Tibial artery (tissue), 4 donors: ENCODE measurements at regions not wholly inside any gene's neighbourhood (a gene's known extent, or its start where the extent isn't known, plus 50 kb on each side); places are given as distances from the start of the nearest gene placed in this dataset.

ENCODE experiments used
- DNase-seq, 2 donors: peaks; one replicate each; pipeline ENCODE4 v3.0.0-alpha.2; 2019
- H3K27ac ChIP-seq, 2 donors: fragments of 200-600 bp; sonication (generic) in 1 of 2; 1 replicate in 1 of 2; 2 replicates in 1 of 2; pipeline ENCODE4 v1.5.1; 2018 to 2019; ENCODE audit warnings: mild to moderate bottlenecking in 1 of 2
- H3K27me3 ChIP-seq, 2 donors: fragments of 200-600 bp; sonication (generic) in 1 of 2; one replicate each; pipeline versions ENCODE4 v1.5.1 to v1.6.0; 2016 to 2019
- H3K36me3 ChIP-seq, 3 donors: fragments of 200-600 bp; sonication (generic) in 2 of 3; one replicate each; pipeline ENCODE4 v1.5.1; 2016 to 2019; ENCODE audit warnings: mild to moderate bottlenecking in 2 of 3
- H3K4me1 ChIP-seq, 4 donors: fragments of 200-600 bp; sonication (generic) in 2 of 4; 1 replicate in 3 of 4; 2 replicates in 1 of 4; pipeline ENCODE4 v1.5.1; 2016 to 2019
- H3K4me3 ChIP-seq, 2 donors: fragments of 200-600 bp; sonication (generic) in 1 of 2; 1 replicate in 1 of 2; 2 replicates in 1 of 2; pipeline ENCODE4 v1.5.1; 2018 to 2019; ENCODE audit warnings: mild to moderate bottlenecking in 2 of 2
- H3K9me3 ChIP-seq, 3 donors: fragments of 200-600 bp; sonication (generic) in 1 of 3; one replicate each; pipeline ENCODE4 v1.5.1; 2016 to 2019
- CTCF ChIP-seq, 2 experiments: fragments of 200-600 bp in 1 of 2; fragments of 450-650 bp in 1 of 2; IDR thresholded peaks; one replicate each; pipeline ENCODE4 v1.5.1; 2017 to 2019; ENCODE audit warnings: antibody characterized with exemption in 2 of 2, mild to moderate bottlenecking in 1 of 2, moderate library complexity in 1 of 2
- intact Hi-C: fragments of 100-400 bp; cut with DNase I; formaldehyde crosslinking; loops from one replicate; pipeline ENCODE4 v1.15.0; 2023; ENCODE audit warnings: low total_unique reads

GRCh38 chr1:166354406-166354805, 187.6 kb upstream of the FAM78B start:
- Histone ChIP-seq H3K36me3 (no peaks in the 10 kb centered on the region), H3K9me3 (no peaks in the 10 kb centered on the region), H3K27ac (no peak overlapping the region), H3K4me3 (no peak overlapping the region), H3K4me1 (no peaks in the 10 kb centered on the region), H3K27me3 (no peaks in the 10 kb centered on the region)
- DNase-seq: no peak
- TF ChIP-seq CTCF (IDR thresholded peaks at IDR 0.05): no peak
- intact Hi-C loops: no loop called here

DNA sequence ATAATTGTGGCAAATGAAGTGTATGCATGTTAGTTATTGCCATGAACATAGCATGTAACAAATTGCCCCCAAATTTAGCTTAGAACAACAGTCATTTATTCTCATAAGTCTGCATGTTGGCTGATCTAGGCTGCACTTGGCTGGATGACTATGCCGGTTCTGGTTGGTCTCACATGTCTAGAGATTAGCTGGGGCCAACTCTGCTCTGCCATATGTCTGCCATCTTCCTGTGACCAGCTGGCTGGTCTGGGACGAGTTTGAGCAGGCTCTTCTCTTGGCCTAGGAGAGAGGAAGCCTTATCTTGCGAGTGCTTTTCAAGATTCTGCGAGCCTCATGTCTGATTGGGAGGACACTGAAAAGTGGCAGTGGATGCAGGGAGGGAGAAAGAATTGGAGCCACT, 198.3 kb upstream of the FAM78B start:
- H3K27me3 ChIP-seq: no peaks in the 10 kb centered on the region
- H3K4me1 ChIP-seq: no peaks in the 10 kb centered on the region
- no peak overlapping the region for H3K4me3 ChIP-seq
- no peak for DNase-seq
- H3K27ac ChIP-seq: no peak overlapping the region
- H3K36me3 ChIP-seq: no peaks in the 10 kb centered on the region
- intact Hi-C loops: no loop called here
- TF ChIP-seq CTCF (IDR thresholded peaks at IDR 0.05): no peak
- H3K9me3 ChIP-seq: no peaks in the 10 kb centered on the region

DNA sequence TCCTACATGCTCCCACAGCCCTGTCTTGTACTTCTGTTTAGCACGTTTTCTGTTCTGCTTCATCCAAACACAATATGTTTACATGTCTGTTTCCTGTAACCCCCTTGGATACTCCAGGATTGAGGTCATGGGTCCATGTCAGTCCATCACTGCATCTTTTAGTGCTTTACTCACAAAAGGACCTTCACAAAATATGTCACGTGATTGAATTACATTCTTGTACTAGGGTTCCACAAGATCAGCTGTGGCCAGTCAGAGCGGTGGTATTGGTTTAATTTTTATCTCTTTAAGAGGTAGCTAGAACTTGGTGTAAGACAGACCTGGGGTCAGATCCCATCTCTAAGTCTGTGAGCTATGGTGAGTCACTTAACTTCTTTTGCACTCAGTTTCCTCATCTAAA, 201.2 kb upstream of the FAM78B start:
- Histone ChIP-seq H3K36me3 (no peaks in the 10 kb centered on the region), H3K4me1 (no peaks in the 10 kb centered on the region), H3K27me3 (no peaks in the 10 kb centered on the region), H3K9me3 (no peaks in the 10 kb centered on the region), H3K27ac (no peak overlapping the region), H3K4me3 (no peak overlapping the region)
- intact Hi-C loops: no loop called here
- no peak for DNase-seq
- TF ChIP-seq CTCF (IDR thresholded peaks at IDR 0.05): no peak

- no peak for DNase-seq
- Histone ChIP-seq H3K4me3 (no peak overlapping the region), H3K36me3 (no peaks in the 10 kb centered on the region), H3K27ac (no peak overlapping the region), H3K27me3 (no peaks in the 10 kb centered on the region), H3K9me3 (no peaks in the 10 kb centered on the region), H3K4me1 (no peaks in the 10 kb centered on the region)
- no peak for TF ChIP-seq CTCF (IDR thresholded peaks at IDR 0.05)
- intact Hi-C loops: no loop called here
Measured at GRCh38 chr1:166377896-166378295, 211.1 kb upstream of the FAM78B start.

DNA sequence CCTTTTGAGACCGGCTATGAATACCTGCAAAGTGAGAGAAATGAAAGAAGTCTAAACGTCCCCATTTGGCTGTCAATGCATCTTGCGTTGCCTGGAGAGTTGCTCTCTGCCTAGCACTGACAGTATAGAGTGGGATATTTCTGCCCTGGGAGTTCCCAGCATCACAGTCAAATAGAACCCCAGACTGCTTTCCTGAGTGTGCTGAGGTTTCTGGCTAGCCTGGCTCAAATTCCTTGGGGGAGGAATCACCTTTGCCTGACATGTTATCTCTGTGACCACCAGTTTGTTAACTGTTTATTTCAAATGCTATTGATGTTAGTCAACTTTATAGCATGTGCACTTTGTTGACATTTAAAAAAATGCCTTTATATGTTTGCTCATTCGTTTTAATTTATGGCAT, 212.0 kb upstream of the FAM78B start:
- Histone ChIP-seq H3K9me3 (no peaks in the 10 kb centered on the region), H3K4me3 (no peak overlapping the region), H3K27ac (no peak overlapping the region), H3K4me1 (no peaks in the 10 kb centered on the region), H3K36me3 (no peaks in the 10 kb centered on the region), H3K27me3 (no peaks in the 10 kb centered on the region)
- TF ChIP-seq CTCF (IDR thresholded peaks at IDR 0.05): no peak
- no peak for DNase-seq
- intact Hi-C loops: no loop called here

- H3K4me3 ChIP-seq: no peak overlapping the region
- H3K36me3 ChIP-seq: no peaks in the 10 kb centered on the region
- no peak for DNase-seq
- intact Hi-C loops: no loop called here
- no peak overlapping the region for H3K27ac ChIP-seq
- no peaks in the 10 kb centered on the region for H3K27me3 ChIP-seq
- no peak for TF ChIP-seq CTCF (IDR thresholded peaks at IDR 0.05)
- H3K9me3 ChIP-seq: no peaks in the 10 kb centered on the region
- no peaks in the 10 kb centered on the region for H3K4me1 ChIP-seq
Measured at GRCh38 chr1:166379447-166379846, 212.6 kb upstream of the FAM78B start.
